ENCODE measurements at regions not wholly inside any gene's neighbourhood (a gene's known extent, or its start where the extent isn't known, plus 50 kb on each side); places are given as distances from the start of the nearest gene placed in this dataset.
A peak's percentile ranks its signal among the peaks of the same experiment; 100 is the strongest.
"Not testable (repeated sequence)": the region's sequence is repeated elsewhere in the genome, so short reads cannot be mapped to it uniquely, and the experiment has no call there.

GRCh38 chr16:19963301-19963700 is 78.7 kb upstream of the GPRC5B start:
- TF ChIP-seq CTCF (conservative IDR thresholded peaks at IDR 0.05), result no peak
- no peak overlapping the region for H3K27ac ChIP-seq

DNA sequence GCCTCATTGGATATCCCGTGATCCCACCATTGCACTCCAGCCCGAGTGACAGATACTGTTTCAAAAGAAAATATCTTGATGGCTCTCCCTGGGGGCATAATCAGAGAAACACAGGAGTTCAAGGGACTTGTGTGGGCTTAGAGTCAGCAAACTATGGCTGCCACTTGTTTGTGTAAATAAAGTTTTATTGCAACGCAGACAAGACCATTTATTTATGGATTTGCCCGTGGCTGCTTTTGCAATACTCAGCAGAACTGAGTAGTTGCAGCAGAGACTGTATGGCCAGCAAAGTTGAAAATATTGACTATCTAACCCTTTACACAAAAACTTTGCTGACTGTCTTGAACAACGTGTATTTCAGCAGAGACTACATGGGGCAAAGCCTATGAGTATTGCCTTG is 75.5 kb upstream of the GPRC5B start:
- H3K27ac ChIP-seq, result no peak overlapping the region
- TF ChIP-seq CTCF (conservative IDR thresholded peaks at IDR 0.05), result no peak

DNA sequence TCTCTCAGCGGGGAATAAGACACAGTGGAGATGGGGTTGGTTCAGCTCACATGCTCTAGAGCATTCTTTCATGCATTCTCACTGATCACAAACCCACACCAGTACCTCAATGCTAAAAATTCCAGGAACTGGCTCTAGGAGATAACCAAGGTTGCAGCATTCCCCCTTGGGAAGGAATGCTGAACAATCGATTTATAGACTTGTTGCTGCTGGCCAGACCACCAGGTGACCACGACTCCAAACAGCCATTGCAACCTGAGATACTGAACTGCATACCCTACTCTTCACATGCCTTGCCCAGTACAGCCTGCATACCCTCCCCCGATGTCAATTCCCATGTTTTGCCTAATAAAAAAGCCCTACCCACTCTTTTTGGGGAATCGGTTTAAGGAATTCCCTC is 75.1 kb upstream of the GPRC5B start:
- no peak for TF ChIP-seq CTCF (conservative IDR thresholded peaks at IDR 0.05)
- H3K27ac ChIP-seq, result no peak overlapping the region

DNA sequence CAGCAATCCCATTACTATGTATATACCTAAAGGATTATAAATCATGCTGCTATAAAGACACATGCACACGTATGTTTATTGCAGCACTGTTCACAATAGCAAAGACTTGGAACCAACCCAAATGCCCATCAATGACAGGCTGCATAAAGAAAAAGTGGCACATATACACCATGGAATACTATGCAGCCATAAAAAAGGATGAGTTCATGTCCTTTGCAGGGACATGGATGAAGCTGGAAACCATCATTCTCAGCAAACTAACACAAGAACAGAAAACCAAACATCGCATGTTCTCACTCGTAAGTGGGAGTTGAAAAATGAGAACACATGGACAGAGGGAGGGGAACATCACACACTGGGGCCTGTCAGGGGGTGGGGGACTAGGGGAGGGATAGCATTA is 71.2 kb upstream of the GPRC5B start:
- H3K27ac ChIP-seq, result not testable (repeated sequence)

- not testable (repeated sequence) for H3K27ac ChIP-seq
Observed at GRCh38 chr16:19955084-19955483, 70.4 kb upstream of the GPRC5B start.

DNA sequence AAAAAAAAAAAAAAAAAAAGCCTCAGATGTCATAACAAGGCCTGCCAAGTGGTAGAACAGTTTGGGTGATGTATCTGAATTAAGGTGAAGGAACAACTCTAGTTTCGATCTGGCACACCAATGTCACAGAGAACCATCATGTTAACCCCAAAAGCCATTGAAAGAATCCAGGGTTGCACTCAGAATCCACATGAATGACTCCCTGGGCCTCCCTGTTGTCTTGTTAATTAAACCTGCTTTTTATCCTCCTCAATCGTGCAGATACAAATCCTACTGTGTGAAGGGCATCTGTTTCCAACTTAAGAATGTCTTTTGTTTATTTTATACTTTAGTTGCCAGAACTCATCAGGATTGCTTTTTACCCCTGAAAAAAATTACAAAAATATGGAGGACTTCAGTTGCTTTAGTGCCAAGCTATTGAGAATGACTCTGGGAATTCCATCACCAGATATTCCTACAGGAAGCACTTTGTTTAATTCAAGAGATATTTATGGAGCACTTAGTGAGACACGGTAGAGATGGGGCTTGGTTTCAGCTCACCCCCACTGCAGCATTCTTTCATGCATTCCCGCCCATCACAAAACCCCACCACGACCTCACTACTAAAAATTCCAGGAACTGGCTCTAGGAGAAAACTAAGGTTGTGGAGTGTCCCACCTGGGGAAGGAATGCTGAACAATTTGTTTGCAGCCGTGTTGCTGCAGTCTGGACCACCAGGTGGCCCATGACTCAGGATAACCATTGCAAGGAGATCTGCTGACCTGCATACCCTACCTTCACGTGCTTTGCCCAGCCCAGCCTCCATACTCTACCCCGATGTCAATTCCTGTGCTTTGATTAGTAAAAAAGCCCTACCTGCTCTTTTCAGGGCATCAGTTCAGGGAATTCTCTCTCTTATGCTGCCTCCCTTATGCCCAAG is 63.8 kb upstream of the GPRC5B start:
- H3K27ac ChIP-seq, result no peak overlapping the region
- peak; percentile 8; the same call in 1 of the 2 replicates for TF ChIP-seq CTCF (conservative IDR thresholded peaks at IDR 0.05)

DNA sequence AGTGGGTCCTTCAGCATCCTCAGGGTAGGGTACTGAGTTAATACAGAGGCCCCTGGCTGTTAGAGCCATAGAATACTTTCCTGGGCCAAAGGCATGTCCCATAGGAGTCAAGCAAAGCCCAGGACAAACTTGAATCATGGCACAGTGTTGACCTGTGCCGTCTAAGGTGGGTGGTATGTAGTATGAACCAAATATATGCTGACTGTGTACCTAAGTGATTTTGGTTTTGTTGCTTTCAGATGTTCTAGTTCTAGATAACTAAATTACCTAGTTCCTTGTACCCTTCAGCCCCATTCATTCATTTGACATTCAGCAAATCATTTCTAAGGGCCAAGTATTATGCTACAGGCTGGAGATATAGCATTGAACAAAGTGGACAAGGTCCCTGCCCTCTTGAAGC is 61.3 kb upstream of the GPRC5B start:
- H3K27ac ChIP-seq, result no peak overlapping the region
- TF ChIP-seq CTCF (conservative IDR thresholded peaks at IDR 0.05), result no peak

DNA sequence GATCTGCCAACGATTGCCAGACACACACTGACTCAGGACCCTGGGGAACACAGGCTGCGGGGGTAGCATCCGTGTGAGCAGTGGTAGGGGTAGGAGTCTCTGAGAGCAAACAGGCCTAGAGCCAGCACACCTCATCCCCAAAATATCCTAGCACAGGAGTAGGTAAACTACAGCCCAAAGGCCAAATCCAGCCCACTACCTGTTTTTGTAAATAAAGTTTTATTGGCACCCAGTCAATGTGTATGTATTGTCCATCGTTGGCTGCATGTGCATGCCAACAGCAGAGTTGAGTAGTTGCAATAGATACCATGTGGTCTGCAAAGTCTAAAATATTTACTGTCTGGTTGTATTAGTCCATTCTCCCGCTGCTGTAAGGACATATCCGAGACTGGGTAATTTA is 55.5 kb upstream of the GPRC5B start:
- no peak overlapping the region for H3K27ac ChIP-seq
- no peak for TF ChIP-seq CTCF (conservative IDR thresholded peaks at IDR 0.05)
